HG03066 (cell line): ENCODE measurements at regions not wholly inside any gene's neighbourhood (a gene's known extent, or its start where the extent isn't known, plus 50 kb on each side); places are given as distances from the start of the nearest gene placed in this dataset.
"Not testable (repeated sequence)": the region's sequence is repeated elsewhere in the genome, so short reads cannot be mapped to it uniquely, and the experiment has no call there.

Experiments used
- ATAC-seq: cut with Tn5 transposase; IDR thresholded peaks from one replicate; pipeline ENCODE4 v1.9.1; 2021; ENCODE audit warnings: low read depth; ENCODE audit not compliant: unreplicated experiment

DNA sequence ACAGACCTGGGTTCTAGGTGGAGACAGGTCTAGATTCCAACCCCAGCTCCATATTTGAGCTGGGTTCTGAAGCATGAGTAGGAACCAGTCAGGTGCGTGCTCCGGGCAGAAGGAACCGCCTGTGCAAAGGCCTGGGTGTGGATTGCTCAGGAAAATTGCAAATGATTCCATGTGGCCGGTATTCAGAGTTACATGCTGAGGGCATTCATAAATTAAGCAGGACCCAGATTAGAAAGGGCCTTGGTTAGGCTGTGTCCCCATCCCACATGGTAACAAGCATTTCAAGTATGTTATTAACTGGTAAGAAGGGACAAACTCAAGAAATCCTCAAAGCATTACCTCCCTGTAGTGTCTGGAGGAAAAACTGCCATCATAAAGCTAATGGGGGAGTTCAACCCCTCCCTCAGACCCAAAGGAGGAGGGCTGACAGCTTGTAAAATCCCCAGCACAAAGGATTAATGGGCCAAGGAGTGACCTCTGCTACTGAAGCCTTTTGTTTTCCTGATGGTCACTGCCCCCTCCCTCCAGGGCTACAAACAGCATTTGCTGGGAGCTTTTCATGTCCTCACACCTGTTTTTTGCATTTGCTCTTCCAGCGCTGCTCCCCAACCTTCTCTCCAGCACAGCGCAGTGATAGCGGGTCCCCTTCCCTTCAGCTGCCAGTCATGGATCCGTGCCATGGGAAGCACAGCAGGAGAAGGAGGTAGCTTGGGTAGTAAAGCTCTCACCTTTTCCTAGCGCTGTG is 218.0 kb downstream of the C16orf95 start:
- no peak for ATAC-seq

DNA sequence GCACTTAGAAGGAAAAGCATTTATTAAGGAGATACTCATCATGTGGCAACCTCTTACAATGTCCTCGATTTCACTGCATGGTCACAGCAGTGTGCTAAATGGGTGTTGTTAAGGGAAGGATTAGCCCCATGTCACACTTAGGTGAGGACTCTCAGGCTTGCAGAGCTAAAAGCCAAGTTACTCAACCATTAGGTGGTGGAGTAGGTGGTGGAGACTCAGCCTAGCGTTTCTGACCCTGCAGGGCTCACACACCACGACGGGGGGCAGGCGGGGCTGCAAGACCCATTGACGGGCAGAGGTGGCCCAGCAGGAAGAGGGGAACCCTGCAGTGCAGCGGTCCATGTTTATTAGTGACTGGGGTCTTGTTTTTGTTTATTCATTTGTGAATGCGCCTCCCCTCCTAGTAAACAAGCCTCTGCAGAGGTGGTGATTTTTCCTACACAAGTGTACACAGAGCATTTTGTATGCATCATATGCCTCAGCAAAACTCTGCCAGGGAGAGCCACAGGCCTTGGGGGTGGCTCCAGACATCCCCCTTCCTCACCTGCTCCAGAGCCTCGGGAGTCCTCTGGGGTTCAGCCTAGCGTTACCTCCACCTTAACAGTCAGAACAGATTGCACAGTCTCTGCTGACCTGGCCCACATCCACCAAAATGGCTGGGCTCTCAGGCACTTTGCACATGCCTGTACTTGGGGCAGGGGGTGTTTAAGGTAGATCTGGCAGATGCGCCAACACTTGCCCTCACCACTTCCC is 216.7 kb downstream of the C16orf95 start:
- no peak for ATAC-seq

- no peak for ATAC-seq
Measured at GRCh38 chr16:87101903-87102302, 215.3 kb downstream of the C16orf95 start.

- no peak for ATAC-seq
Measured at GRCh38 chr16:87107201-87107600, 210.0 kb downstream of the C16orf95 start.

- ATAC-seq, result no peak
Measured at GRCh38 chr16:87108278-87108677, 208.9 kb downstream of the C16orf95 start.

DNA sequence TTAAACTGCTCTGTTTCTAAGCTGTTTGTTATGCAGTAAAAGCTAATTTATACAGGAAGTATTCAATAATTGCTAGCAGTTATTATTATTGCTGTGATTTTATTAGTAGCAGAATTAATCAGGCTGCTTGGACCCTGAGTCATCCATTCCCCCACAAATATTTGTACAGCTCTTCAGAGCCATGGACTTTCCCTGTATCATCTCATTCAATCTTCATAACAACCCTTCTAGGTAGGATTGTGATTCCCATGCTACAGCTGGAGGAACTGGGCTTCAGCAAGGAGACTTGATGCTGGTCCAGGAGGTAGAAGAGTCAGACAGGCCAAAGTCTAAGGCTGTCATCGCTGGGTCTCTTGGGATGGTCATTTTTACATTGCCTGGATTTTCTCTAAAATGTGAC is 208.3 kb downstream of the C16orf95 start:
- ATAC-seq, result no peak

DNA sequence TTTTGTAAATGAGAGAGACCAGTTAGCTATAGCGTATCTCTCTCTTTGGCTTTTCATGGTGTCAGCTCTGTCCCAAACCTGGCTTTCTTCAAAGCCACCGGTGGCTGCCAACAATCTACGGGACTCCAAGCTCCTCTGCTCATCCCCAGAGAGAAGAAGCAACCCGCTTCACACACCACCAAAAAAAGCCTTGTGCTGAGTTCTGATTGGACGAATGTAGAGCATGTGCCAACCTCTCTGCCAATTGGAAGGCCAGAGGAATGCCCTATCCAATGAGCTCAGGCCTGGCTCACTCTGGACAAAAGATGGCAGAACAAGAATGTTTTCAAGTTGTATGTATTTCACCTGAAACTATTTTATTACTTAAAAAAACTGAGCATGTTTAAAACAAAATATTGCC is 202.4 kb downstream of the C16orf95 start:
- ATAC-seq, result no peak

DNA sequence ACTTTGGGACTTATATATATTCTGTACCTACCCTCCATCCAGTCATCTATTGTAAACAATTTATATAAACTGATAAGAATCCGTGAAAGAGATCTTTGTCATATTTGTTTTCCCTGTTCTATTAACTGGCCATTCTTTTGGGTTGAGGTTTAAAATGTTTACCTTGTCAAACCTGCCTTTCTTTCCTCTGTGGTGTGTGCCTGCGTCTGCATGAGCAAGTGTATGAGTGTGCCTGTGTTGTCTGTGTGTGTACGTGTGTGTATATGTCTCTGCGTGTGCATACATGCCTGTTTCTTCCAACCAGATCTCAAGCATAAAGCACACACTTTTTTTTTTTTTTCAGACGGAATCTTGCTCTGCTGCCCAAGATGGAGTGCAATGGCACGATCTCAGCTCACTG is 201.5 kb downstream of the C16orf95 start:
- ATAC-seq, result no peak

GRCh38 chr16:87117936-87118335 is 199.3 kb downstream of the C16orf95 start:
- ATAC-seq, result no peak

DNA sequence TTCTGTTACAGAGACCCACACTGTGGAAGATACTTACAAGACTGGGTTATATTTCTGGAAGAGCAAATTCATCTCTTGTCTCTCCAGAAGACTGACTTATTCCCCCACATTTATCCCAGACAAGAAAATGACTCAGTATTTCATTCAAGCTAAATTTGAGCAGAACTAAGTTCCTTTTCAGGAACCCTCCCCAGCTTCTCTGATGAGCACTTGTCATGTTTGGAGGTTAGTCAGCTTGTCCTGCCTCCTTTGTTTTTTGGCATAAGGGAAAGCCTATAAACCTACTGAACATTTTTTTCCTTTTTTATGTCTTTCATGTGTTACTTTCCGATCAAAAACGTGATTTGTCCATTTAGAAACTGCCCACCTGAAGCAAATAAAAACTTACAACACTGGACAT is 198.0 kb downstream of the C16orf95 start:
- no peak for ATAC-seq

DNA sequence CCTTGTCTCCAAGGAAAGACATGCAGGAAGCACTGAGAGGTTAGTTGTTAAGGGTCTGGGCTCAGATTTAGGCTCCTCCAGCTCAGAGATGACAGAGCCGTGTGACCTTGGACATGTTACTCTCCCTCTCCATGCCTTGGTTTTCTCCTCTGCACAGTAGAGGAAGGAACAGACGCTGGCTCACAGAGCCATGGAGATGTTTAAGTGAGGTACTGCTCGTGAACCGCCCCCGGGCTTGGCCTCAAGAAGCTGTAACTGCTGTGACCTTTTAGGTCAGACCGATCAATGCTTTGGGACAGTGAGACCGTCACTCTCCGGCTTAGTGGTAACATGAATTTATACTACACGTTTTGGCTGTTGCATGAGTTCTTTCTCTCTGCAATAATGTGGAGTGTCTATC is 197.4 kb downstream of the C16orf95 start:
- ATAC-seq, result no peak

DNA sequence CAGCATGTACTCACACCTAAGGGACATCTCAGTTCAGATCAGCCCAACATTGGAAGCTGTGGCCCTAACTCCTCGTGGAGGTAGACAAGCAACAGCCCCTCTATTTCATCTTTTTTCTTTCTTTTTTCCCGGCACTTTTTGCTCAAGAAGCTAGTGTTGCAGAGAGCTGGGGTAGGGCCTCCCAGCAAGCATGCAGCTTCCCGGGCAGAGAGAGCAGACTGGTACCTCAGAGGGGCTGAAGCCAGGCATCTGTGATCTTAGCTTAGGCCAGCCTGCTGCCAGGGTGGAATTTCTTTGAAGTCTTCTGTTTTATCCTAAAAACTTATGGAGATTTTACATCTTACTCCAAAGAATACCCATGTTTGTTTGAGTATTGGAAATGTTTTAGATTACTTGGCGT is 195.4 kb downstream of the C16orf95 start:
- no peak for ATAC-seq

DNA sequence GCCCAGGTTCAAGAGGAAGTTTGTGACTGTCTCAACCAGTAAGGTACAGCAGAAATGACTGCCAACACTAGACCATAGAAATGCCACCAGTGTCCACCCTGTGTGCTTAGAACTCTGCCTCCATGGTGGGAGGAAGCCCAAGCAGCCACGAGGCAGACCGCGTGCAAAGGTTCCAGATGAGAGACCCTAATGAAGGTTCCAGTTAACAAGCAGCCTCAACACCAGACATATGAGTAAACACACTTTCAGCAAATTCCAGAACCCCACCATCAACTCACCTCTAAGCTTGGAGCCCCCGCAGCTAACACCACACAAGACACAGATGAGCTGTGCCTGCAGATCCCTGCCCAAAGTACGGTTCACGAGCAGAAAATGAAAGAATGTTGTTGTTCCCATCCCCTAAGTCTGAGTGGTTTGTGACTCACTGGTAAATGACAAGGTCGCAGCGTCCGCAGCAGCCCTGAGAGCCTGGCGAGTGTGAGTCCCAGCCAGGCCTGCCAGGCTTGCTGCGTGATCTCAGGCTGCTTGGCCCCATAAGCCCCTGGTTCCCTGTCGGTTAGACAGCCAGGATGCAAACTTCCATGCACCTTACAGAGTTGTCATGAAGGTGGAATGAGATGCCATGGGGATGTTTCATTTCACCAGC is 193.7 kb downstream of the C16orf95 start:
- no peak for ATAC-seq

DNA sequence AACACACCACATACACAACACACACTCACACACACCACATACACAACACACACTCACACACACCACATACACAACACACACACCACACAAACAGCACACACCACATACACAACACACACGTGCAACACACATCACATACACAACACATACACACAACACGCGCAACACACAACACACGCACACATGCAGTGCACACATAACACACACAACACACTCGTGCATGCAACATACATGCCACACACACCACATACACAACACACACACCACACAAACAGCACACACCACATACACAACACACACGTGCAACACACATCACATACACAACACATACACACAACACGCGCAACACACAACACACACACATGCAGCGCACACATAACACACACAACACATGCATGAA is 192.8 kb downstream of the C16orf95 start:
- ATAC-seq, result not testable (repeated sequence)

DNA sequence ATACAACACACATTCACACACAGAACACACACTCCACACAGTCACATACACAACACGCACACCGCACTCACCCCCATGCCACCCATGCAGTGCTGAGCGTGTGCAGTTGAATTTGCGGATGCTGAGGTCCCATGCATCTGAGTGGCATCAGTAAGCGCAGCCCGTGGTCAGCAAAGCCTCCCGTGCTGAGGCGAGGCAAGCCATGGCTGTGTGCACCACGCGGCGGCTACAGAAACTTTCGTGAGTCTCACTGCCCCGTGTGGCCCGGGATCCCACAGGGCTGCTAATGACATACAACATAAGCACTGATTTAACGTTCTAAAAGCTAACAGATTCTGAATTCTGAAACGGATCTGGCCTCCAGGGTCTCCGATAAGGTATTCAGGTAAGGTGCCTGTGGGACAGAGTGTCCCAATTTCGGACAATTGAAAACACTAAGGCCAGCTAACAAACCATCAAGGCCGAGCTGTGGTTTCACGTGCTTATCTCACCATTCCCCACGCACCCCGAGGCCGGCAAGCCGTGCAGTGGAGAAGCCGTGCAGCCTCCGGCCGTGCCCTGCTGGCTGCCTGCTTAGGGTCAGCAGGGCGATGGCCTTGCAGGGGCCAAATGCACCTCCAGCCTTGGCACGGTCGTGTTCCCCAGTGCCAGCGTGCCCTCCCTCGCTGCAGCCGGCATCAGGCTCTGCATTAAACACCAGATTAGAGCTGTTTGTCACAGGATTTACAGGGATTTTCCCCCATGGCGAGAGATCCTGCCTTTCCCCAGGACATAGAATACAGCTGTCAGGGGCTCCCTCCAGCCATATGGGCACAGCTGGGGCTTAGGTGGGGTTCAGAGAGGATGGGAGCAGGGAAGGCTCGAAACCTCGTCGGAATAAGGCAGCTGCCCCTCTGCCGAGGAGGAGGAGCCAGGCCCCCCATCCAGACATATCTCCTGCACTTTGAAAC is 191.7 kb downstream of the C16orf95 start:
- ATAC-seq, result no peak

- ATAC-seq, result no peak
Measured at GRCh38 chr16:87126403-87127025, 190.7 kb downstream of the C16orf95 start.

DNA sequence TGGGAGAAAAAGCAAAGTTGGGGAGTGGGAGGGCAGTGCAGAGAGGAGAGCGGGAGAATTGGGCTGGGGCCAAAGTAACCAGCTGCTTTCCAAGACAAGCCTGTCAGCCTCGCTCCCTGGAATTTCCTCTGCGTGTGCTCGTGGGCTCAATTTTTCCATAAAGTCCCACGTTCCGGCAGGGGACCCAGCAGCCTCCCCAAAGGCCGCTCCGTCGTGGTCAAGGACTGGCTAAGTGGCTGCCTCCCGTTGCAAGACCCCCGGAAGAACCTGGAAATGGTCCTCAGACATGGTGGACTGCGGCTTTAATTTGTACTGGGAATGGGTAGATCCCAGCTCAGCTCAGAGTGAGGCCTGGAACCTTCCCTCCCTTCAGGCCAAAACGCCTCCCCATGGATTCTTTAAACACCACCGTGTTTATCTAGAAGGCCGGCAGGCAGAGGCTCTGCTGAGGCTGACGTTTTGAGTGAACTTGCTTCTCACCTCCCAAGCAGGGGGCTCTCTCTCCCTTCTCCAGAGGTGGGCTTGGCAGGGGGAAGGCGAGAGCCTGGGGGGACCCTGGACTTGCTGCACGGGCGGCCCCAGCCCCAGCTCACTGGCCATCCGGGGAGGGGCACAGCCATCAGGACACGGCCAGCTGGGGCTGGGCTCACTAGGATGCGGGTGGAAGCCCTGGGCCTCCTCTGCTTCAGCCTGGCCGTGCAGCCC is 190.0 kb downstream of the C16orf95 start:
- no peak for ATAC-seq

DNA sequence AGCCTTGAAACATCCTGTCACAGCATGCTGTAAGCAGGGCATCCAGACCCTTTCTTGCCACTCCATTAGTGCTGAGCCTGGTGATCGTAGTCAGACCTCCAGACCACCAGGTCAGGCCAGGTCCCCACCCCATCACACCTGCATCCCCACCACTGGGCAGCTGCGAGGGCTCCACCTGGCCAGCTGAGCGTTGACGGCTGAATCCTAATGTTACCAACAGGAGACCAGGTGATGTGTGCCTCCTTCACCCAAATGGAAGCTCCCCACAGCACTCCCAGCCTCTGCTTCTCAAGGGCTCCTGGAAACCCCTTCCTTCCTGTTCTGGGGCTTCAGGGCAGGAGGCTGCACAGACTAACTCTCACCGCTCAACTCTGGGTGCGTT is 189.4 kb downstream of the C16orf95 start:
- ATAC-seq, result no peak

DNA sequence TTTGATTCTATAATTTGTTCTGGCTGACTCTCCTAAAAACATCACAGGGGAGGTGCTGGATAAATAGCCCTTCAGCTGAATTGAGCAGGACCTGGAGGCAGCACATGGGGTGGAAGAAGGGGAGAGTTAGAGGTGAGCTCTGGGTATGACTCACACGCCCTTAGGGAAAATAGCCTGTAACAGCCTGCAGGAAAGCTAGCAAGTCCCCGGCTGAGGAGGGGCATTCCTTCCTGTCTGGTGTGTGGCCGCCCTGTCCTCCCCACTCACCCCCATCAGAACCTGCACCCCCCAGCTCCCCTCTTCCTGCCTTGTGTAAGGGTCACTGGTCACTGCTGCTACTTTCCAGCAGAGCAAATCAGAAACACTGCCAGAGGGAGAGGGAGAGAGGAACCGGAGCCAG is 187.4 kb downstream of the C16orf95 start:
- ATAC-seq, result no peak
